Tibial nerve (tissue), 4 donors: ENCODE measurements at regions not wholly inside any gene's neighbourhood (a gene's known extent, or its start where the extent isn't known, plus 50 kb on each side); places are given as distances from the start of the nearest gene placed in this dataset.

Experiments used
- CTCF ChIP-seq, 5 experiments: fragments of 200-600 bp in 3 of 5; fragments of 450-650 bp in 2 of 5; sonication (generic) in 3 of 5; IDR thresholded peaks; one replicate each; pipeline ENCODE4 v1.5.1; 2016 to 2019; ENCODE audit warnings: antibody characterized with exemption in 5 of 5, mild to moderate bottlenecking in 3 of 5, moderate library complexity in 2 of 5
- EP300 ChIP-seq, 2 donors: sonication (generic); formaldehyde crosslinking; IDR thresholded peaks; one replicate each; pipeline ENCODE4 v1.6.1; 2017; ENCODE audit warnings: antibody characterized with exemption in 2 of 2, mild to moderate bottlenecking in 1 of 2
- POLR2A ChIP-seq, 2 donors: fragments of 450-650 bp; IDR thresholded peaks; one replicate each; pipeline ENCODE4 v1.6.1; 2017; ENCODE audit warnings: antibody characterized with exemption in 2 of 2, mild to moderate bottlenecking in 2 of 2, moderate library complexity in 2 of 2

- no peak for TF ChIP-seq POLR2A (IDR thresholded peaks at IDR 0.05)
- TF ChIP-seq CTCF (IDR thresholded peaks at IDR 0.05): no peak
- TF ChIP-seq EP300 (IDR thresholded peaks at IDR 0.05): no peak
Observed at GRCh38 chr7:157472311-157473050, 135.7 kb downstream of the DNAJB6 start.
